NCI-H187 treated with DMSO at 0.1 percent for 48 hours (cell line): ENCODE measurements at regions not wholly inside any gene's neighbourhood (a gene's known extent, or its start where the extent isn't known, plus 50 kb on each side); places are given as distances from the start of the nearest gene placed in this dataset.

Experiments used
- DNase-seq: peaks from one replicate; lab custom pipeline; 2025; lab: John Stamatoyannopoulos, UW

- peak; percentile 58 for DNase-seq
Measured at GRCh38 chr9:105064248-105065097, 136.5 kb upstream of the ABCA1 start.

GRCh38 chr9:105065098-105066088 is 137.4 kb upstream of the ABCA1 start:
- no peak for DNase-seq

GRCh38 chr9:105066275-105066865 is 138.4 kb upstream of the ABCA1 start:
- DNase-seq: no peak

- no peak for DNase-seq
Measured at GRCh38 chr9:105067895-105068580, 140.1 kb upstream of the ABCA1 start.

GRCh38 chr9:105069285-105069684 is 141.3 kb upstream of the ABCA1 start:
- no peak for DNase-seq

- no peak for DNase-seq
Measured at GRCh38 chr9:105069696-105070095, 141.7 kb upstream of the ABCA1 start.

GRCh38 chr9:105070176-105070575 is 142.2 kb upstream of the ABCA1 start:
- DNase-seq: no peak

GRCh38 chr9:105072476-105072875 is 144.5 kb upstream of the ABCA1 start:
- DNase-seq: no peak

GRCh38 chr9:105073147-105073546 is 145.2 kb upstream of the ABCA1 start:
- DNase-seq: no peak

- no peak for DNase-seq
Measured at GRCh38 chr9:105074491-105074890, 146.5 kb upstream of the ABCA1 start.

- DNase-seq: no peak
Measured at GRCh38 chr9:105076729-105077128, 148.8 kb upstream of the ABCA1 start.

- no peak for DNase-seq
Measured at GRCh38 chr9:105079457-105079856, 151.5 kb upstream of the ABCA1 start.

GRCh38 chr9:105082843-105083242 is 154.9 kb upstream of the ABCA1 start:
- DNase-seq: no peak

- DNase-seq: no peak
Measured at GRCh38 chr9:105083256-105083655, 155.3 kb upstream of the ABCA1 start.

GRCh38 chr9:105087910-105088898 is 156.2 kb upstream of the SLC44A1 start:
- no peak for DNase-seq

- DNase-seq: no peak
Measured at GRCh38 chr9:105089874-105090273, 154.6 kb upstream of the SLC44A1 start.

GRCh38 chr9:105091004-105091640 is 153.3 kb upstream of the SLC44A1 start:
- no peak for DNase-seq

- DNase-seq: no peak
Measured at GRCh38 chr9:105093685-105094084, 150.8 kb upstream of the SLC44A1 start.

- DNase-seq: no peak
Measured at GRCh38 chr9:105098370-105098769, 146.1 kb upstream of the SLC44A1 start.

- DNase-seq: no peak
Measured at GRCh38 chr9:105103776-105104175, 140.7 kb upstream of the SLC44A1 start.
